HG03045 (cell line): ENCODE measurements at regions not wholly inside any gene's neighbourhood (a gene's known extent, or its start where the extent isn't known, plus 50 kb on each side); places are given as distances from the start of the nearest gene placed in this dataset.

Source experiments
- ATAC-seq: cut with Tn5 transposase; IDR thresholded peaks from one replicate; pipeline ENCODE4 v1.9.1; 2021; ENCODE audit warnings: mild to moderate bottlenecking, moderate library complexity; ENCODE audit not compliant: unreplicated experiment

DNA sequence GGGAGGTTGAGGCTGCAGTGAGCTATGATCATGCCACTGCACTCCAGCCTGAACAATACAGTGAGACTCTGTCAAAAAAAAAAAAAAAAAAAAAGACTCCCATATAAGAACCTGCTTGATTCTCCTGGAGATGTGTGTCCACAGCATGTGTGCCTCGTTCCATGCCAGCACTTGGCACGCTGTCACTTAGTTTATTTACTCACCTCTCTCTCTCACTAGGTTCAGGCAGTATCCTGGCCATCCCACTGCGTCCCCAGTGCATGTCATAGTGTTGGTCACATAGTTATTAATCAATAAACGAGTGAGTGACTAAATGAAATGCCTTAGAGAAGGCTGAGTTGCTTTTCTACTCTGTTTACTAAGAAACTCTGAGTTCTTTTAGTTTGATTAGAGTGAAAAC is 79.1 kb upstream of the GPR12 start:
- ATAC-seq = no peak

- ATAC-seq = no peak
Measured at GRCh38 chr13:26838821-26839220, 78.2 kb upstream of the GPR12 start.

GRCh38 chr13:26837997-26838396 is 77.4 kb upstream of the GPR12 start:
- ATAC-seq = no peak

DNA sequence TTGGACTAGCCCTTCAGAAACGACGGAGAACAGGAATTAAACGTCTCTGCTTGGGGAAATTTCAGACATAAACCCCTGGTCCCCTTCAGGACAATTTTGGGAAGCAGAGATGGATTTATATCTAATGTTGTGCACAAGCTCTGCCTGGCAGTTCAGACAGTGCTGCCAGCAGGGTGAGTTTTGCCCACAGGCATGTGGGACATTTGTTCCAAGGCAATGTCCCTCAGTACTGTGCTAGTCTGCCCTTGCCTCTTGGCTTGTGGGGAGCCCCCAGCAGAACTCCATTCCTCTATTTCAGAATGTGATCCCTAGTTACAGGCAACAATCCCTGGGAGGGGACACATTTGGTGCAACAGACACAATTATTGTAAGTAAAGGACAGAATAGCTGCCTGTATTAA is 76.5 kb upstream of the GPR12 start:
- no peak for ATAC-seq

GRCh38 chr13:26836626-26837025 is 76.0 kb upstream of the GPR12 start:
- no peak for ATAC-seq

DNA sequence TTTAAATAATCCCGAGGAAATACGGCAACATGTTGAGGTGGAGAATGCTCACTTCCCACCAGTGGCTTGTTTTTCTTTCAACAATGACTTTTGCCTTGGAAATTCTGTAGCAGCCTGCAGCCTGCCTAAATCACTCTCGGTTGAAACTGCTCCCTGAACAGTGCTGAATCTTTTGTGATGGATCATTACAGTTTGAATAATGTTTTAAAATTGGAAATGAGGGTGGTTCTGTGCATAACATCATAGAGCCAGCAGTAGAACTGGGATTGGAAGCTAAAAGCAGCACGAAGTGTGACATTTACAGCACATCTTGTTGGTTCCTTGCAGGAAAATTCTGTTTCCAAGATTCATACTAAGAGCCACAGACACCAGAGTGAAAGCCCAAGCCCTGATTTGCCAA is 74.1 kb upstream of the GPR12 start:
- ATAC-seq = no peak

DNA sequence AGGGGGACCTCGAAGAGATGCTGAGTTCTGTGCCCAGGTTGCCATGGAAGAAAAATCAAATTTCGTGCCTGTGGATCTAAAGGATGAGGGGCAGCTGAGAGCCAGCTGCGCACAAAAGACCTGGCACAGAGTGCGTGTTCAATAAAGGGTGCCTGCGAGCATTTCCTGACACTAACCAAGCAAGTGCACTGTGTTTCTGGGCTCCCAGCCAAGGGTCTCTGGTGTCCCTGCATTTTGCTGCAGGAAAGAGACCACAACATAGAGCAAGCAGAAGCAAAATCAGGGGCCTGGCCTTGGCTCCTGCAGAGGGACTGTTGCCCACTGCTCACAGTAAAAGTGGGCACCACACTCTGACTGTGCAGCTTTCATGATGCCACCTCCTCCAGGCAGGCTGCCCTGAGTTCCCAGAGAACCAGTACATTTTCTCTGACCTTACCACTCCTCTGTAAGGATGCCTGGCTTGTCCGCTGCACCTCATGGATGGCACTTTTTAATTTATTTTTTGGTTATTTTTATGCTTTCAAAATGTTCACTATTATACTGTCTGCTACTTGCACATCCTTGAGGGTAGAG is 70.8 kb upstream of the GPR12 start:
- no peak for ATAC-seq

DNA sequence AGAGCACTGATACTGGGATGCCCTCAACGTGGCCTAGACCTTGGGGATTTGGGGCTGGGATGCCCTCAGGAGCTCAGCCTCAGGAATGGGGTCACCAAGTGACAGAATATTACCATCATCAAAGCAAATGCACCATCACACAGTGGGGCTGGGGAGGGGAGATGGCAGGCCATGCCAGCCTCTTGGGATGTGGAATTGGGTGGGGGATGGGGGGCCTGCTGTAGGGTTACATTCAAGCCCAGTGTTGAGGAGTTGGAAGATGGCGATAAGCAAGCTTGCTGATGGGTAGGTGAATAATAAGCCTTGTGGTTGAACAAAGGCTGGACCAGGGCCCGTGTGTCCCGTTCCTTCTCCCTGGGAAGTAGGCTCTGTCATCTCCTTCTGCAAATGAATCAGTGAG is 69.1 kb upstream of the GPR12 start:
- ATAC-seq = no peak

DNA sequence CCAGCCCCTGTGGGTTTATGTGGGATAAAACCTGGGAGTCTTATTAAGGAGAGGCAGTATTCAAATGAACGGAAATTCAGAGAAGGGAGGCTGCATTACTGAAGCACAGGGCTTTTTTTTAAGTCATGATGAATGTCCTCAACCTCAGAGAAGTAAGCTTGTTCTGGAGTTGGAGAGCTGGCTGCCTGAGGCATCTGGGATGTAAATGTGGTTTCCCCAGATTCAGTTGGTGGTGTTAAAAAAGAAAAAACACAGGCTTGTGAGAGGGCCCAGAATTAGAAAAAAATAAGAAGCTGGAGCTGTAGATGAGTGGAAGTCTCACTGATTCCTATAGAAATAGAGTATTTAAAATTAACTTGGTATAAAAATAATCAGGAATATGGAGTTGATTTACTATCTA is 64.0 kb upstream of the GPR12 start:
- no peak for ATAC-seq

DNA sequence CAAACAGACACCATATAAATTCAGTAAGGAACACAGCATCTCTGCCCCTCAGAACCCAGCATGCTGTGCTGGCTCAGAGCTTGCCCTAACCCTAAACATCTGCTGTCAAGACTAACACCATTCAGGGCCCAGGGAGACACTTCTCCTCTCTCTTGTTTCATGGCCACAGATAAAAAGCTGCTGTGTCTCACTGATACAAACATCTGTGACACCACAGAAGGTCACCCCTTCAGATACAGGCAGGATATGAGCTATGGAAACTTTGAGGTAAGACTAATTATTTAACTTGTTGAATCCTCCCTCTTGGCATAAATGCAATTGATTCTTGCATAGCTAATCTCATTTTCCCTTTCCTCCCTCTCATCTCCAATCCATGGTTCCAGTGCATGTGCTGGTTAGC is 61.6 kb upstream of the GPR12 start:
- no peak for ATAC-seq

DNA sequence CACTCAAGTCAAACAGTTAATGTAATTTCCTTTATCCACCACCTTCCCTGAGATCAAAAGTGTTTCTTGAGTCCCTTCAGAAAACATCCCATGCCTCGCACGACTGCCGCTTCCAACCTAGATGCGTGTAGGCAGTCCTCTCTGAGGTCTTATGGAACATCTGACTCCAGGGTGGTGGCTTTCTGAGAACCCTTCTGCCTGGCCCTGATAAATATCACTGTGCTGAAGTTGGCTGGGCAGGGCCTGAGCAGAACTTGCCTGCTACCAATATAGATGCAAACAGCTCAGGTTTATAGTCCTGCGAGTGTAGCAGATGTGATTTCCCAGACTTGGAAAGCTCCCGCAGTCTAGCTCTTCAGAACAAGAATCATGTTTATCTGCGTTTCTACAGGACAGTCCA is 61.1 kb upstream of the GPR12 start:
- ATAC-seq = no peak

GRCh38 chr13:26820871-26821270 is 60.3 kb upstream of the GPR12 start:
- ATAC-seq = no peak

DNA sequence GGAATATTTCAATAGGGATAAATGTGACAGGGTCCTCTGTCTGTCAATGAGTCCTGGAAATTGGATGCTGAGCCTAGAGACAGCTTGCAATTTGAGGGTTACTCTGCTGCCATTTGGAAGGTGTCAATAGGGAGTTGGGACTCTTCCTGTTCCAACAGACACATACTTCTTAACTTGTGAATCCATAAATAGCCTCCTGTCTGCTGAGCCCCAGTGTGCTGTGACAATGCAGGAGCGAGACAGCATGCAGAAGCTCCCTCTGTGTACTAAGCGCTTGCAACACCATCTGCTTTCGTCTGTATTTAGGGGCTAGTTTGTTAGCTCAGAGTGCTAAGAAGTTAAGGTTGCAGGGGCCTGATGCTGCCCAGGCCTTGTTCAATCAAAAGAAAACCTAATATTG is 58.5 kb upstream of the GPR12 start:
- ATAC-seq = no peak

DNA sequence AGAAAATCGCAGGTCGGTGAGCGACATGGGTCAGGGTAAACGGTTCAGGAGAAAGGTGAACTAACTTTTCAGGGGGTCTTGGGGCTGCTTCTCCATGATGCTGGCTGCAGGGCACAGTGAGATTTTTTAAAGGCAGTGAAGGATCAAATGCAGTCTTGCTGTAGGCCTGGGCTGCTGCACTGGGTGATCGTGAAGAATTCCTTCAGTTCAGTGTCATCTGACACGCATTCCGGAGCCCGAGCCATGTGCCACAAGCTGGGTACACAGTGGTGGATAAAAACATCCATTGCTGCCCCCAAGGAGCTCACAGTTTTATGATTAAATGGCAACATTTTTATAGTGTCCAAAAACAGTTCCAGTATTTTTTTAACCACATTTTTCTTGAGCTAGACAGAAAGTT is 56.3 kb upstream of the GPR12 start:
- no peak for ATAC-seq

DNA sequence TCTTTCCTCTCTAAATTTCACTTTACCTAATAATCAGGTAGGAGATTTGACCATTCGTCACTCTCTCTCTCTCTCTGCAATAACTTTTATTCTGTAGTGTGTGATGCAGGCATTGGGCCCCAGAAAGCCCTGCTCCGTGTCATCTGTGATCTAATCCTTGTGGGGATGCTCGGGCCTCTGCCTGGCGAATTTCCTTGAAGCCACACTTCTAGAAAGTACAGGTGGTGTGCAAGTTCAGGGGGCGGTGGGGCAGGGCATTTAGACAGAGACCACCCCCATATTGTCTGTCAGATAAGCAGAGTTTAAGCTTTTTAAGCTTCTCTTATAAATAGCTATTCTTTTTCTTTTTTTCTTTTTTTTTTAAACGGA is 53.4 kb upstream of the GPR12 start:
- ATAC-seq = no peak

- ATAC-seq = no peak
Measured at GRCh38 chr13:26813321-26813979, 52.9 kb upstream of the GPR12 start.

GRCh38 chr13:26811581-26811980 is 51.0 kb upstream of the GPR12 start:
- no peak for ATAC-seq
